ENCODE measurements at regions not wholly inside any gene's neighbourhood (a gene's known extent, or its start where the extent isn't known, plus 50 kb on each side); places are given as distances from the start of the nearest gene placed in this dataset.

GRCh38 chr2:55123851-55124269 lies 73.6 kb upstream of the RTN4 start:
- TF ChIP-seq GATA2 (IDR thresholded peaks at IDR 0.05; ENCODE audit: low read depth, low read length) (no peak), GATA3 (IDR thresholded peaks at IDR 0.05; ENCODE audit: low read depth, low read length) (no peak)

Data from SH-SY5Y (cell line).